ENCODE measurements at regions not wholly inside any gene's neighbourhood (a gene's known extent, or its start where the extent isn't known, plus 50 kb on each side); places are given as distances from the start of the nearest gene placed in this dataset.

DNA sequence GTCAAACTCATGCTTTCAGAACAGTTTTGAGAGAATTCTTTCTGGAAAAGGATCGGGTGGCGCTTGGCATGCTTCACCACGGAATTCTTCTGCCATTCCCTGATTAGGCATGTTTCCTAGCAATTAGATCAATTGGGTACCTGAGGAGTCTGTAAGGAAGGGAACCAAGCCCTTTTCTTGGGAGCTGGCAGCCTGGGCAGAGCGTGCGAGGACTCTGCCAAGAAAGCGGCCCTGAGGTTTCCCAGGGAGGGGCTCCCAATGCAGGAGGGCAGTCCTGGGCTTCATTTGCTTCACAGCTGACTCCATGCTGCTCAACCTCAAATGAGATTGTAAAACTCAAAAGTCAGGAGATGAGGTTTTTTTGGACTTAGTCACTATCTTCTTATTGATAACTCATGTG is 60.3 kb downstream of the MYCN start:
- Histone ChIP-seq H3K4me1 (ENCODE audit: insufficient read depth, poor library complexity, severe bottlenecking) (no peaks in the 10 kb centered on the region), H3K27me3 (ENCODE audit: insufficient read depth, poor library complexity, severe bottlenecking) (no peaks in the 10 kb centered on the region), H3K27ac (ENCODE audit: poor library complexity, severe bottlenecking) (no peak overlapping the region), H3K9me3 (ENCODE audit: severe bottlenecking) (no peaks in the 10 kb centered on the region), H3K36me3 (ENCODE audit: low read depth) (no peaks in the 10 kb centered on the region), H3K4me3 (ENCODE audit: severe bottlenecking) (no peak overlapping the region)
- TF ChIP-seq, protein P1, sequence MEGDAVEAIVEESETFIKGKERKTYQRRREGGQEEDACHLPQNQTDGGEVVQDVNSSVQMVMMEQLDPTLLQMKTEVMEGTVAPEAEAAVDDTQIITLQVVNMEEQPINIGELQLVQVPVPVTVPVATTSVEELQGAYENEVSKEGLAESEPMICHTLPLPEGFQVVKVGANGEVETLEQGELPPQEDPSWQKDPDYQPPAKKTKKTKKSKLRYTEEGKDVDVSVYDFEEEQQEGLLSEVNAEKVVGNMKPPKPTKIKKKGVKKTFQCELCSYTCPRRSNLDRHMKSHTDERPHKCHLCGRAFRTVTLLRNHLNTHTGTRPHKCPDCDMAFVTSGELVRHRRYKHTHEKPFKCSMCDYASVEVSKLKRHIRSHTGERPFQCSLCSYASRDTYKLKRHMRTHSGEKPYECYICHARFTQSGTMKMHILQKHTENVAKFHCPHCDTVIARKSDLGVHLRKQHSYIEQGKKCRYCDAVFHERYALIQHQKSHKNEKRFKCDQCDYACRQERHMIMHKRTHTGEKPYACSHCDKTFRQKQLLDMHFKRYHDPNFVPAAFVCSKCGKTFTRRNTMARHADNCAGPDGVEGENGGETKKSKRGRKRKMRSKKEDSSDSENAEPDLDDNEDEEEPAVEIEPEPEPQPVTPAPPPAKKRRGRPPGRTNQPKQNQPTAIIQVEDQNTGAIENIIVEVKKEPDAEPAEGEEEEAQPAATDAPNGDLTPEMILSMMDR (IDR thresholded peaks at IDR 0.05; ENCODE audit: poor library complexity, severe bottlenecking): no peak
- no peak for ATAC-seq (ENCODE audit: low read depth)
- no peak for DNase-seq (ENCODE audit: low spot score)

DNA sequence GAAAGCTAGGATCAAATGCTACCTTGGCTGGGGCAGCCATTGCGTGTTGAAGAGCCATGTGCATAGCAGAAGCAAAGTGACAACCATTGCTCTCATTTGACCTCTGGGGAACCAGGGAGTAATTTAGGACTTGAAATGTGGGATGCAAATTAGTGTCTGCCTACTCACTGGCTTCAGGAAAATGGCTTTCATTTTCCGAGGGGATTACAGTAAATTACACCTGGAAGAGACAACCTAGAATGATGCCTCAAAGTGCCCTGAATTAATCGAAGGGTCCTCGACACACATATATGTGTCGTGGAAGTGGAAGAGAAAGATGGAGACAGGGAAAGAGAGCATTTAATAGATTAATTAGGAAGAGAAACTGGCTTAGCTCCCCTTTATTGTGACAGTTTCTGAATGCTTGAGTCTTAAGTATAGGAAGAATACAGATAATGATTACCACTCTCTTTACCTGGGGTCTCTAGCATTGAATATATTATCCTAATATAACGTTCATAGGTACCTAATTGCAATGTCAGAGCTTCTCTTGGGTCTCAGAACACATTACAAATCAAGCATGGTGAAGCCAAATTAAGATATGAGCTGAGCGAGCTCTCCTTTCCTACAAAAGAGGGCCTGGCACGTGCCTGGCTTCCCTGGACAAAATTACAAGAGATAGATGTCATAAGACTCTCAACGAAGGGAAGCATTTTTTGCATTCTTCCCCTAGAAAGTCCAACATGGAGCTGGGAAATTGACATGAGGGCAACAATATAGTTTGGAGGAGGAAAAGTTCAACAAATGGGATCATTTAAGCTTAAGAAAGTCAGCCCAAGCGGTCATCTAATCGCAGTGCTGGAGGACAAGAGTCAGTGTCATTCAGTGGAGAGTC is 59.5 kb downstream of the MYCN start:
- TF ChIP-seq, protein P1 (IDR thresholded peaks at IDR 0.05; ENCODE audit: poor library complexity, severe bottlenecking): no peak
- DNase-seq (ENCODE audit: low spot score): no peak
- H3K4me1 ChIP-seq (ENCODE audit: insufficient read depth, poor library complexity, severe bottlenecking): no peaks in the 10 kb centered on the region
- H3K27ac ChIP-seq (ENCODE audit: poor library complexity, severe bottlenecking): no peak overlapping the region
- ATAC-seq (ENCODE audit: low read depth): no peak
- no peaks in the 10 kb centered on the region for H3K27me3 ChIP-seq (ENCODE audit: insufficient read depth, poor library complexity, severe bottlenecking)
- H3K4me3 ChIP-seq (ENCODE audit: severe bottlenecking): no peak overlapping the region
- H3K36me3 ChIP-seq (ENCODE audit: low read depth): no peaks in the 10 kb centered on the region
- no peaks in the 10 kb centered on the region for H3K9me3 ChIP-seq (ENCODE audit: severe bottlenecking)

DNA sequence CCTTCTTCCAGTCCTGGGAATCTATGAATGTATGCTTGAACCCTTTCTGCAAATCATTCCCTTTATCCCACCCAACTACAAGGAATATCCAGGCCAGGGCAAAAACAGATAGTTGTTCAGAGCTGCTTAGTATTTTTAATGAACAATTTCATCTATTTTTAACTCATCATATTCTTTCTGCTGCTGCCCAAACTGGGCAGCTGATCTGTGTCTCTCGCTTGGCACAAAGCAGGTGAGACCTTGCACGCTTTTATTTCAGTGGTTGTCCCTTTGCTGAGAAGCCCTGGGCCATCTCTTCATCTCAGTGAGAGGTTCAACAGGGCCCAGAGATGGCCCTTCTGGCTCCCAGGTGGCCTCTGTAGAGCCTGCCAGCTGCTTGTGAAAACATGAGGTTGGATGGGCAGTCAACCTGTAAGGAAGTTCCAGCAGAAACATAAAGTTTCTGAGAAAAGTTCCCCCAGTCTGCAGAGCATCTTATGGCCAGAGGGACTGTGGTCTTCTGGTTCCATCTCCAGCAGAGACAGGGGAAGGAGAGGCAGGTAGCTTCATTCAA is 57.5 kb downstream of the MYCN start:
- no peak for DNase-seq (ENCODE audit: low spot score)

DNA sequence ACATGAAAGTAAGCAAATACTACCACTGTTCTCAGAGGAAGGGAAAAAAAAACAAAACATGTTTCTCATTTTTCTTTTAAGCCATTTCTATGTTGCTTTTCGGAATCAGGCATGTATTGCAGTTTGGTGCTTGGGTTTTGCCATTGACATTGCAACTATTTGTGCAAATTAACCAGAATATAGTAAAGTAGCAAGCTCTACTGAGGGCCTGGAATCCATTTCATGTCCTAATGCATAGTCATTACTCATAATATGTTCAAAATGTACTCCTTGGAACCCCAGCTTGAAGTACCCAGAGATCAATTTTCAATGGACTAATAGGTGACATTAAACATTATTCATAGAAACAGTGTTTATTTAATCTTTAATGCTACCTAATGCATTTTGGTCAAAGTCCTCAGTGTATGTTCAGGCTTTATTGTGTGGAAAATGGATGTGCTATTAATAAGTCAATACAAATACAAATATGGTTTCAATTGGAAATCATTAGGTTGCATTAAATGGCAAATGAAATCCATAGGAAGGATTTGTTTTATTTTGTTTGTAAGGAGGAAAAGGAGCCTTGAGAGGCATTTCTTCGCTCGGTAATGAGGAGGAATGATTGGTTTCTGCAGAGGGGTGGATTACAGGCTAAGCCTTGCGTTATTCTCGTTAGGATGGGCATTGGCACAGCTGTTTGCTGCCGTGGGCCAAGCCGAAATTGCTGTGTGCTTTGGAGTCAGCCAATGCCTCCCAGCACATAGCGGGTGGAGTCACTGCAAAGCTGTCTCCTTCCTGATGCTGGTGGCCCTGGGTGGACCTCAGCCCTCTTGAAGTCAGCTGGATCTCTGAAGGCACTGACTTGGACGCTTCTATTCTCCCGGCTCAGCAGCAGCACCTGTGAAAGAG is 56.4 kb downstream of the MYCN start:
- ATAC-seq (ENCODE audit: low read depth): no peak
- no peaks in the 10 kb centered on the region for H3K4me1 ChIP-seq (ENCODE audit: insufficient read depth, poor library complexity, severe bottlenecking)
- H3K4me3 ChIP-seq (ENCODE audit: severe bottlenecking): no peak overlapping the region
- no peak for DNase-seq (ENCODE audit: low spot score)
- TF ChIP-seq, protein P1 (IDR thresholded peaks at IDR 0.05; ENCODE audit: poor library complexity, severe bottlenecking): no peak
- no peak overlapping the region for H3K27ac ChIP-seq (ENCODE audit: poor library complexity, severe bottlenecking)
- H3K27me3 ChIP-seq (ENCODE audit: insufficient read depth, poor library complexity, severe bottlenecking): no peaks in the 10 kb centered on the region
- no peaks in the 10 kb centered on the region for H3K9me3 ChIP-seq (ENCODE audit: severe bottlenecking)
- no peaks in the 10 kb centered on the region for H3K36me3 ChIP-seq (ENCODE audit: low read depth)

More for the DNA sequence above, 57.5 kb downstream of the MYCN start:
- no peaks in the 10 kb centered on the region for H3K4me1 ChIP-seq (ENCODE audit: insufficient read depth, poor library complexity, severe bottlenecking)
- no peak overlapping the region for H3K4me3 ChIP-seq (ENCODE audit: severe bottlenecking)
- no peak for ATAC-seq (ENCODE audit: low read depth)
- no peaks in the 10 kb centered on the region for H3K9me3 ChIP-seq (ENCODE audit: severe bottlenecking)
- TF ChIP-seq, protein P1 (IDR thresholded peaks at IDR 0.05; ENCODE audit: poor library complexity, severe bottlenecking): no peak
- H3K36me3 ChIP-seq (ENCODE audit: low read depth): no peaks in the 10 kb centered on the region
- no peak overlapping the region for H3K27ac ChIP-seq (ENCODE audit: poor library complexity, severe bottlenecking)
- no peaks in the 10 kb centered on the region for H3K27me3 ChIP-seq (ENCODE audit: insufficient read depth, poor library complexity, severe bottlenecking)

All from RWPE2 (cell line).